Uterus (tissue), 2 donors: ENCODE measurements at regions not wholly inside any gene's neighbourhood (a gene's known extent, or its start where the extent isn't known, plus 50 kb on each side); places are given as distances from the start of the nearest gene placed in this dataset.

Experiments
- POLR2A ChIP-seq, 2 donors: fragments of 450-650 bp; IDR thresholded peaks; one replicate each; pipeline ENCODE4 v1.6.1; 2016; ENCODE audit warnings: antibody characterized with exemption in 2 of 2, mild to moderate bottlenecking in 1 of 2, moderate library complexity in 1 of 2
- TF ChIP-seq, protein P1 (sequence below), 4 experiments: fragments of 200-600 bp in 2 of 4; fragments of 450-650 bp in 2 of 4; sonication (generic) in 2 of 4; IDR thresholded peaks; one replicate each; pipeline ENCODE4 v1.5.1; 2016 to 2019; ENCODE audit warnings: antibody characterized with exemption in 4 of 4, mild to moderate bottlenecking in 2 of 4, moderate library complexity in 1 of 4

DNA sequence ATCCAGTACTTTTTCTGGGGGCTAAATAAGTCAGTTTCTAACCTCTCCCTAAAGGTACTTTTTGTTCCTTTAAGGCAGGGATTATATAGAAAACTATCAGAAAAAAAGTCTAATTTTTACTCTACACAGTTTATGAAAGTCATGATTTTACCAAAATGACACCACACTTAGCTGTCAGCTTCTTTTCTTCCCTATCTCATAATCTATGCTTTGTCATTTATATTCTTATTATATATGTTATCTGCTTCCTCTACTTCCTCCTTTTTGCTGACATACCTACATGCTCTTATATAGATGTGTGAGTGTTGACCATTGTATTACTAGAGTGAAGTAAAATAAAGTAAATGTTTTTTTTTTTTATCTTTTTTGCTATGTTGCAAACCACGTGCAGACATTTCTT is 203.9 kb upstream of the CHRM2 start:
- TF ChIP-seq, protein P1, sequence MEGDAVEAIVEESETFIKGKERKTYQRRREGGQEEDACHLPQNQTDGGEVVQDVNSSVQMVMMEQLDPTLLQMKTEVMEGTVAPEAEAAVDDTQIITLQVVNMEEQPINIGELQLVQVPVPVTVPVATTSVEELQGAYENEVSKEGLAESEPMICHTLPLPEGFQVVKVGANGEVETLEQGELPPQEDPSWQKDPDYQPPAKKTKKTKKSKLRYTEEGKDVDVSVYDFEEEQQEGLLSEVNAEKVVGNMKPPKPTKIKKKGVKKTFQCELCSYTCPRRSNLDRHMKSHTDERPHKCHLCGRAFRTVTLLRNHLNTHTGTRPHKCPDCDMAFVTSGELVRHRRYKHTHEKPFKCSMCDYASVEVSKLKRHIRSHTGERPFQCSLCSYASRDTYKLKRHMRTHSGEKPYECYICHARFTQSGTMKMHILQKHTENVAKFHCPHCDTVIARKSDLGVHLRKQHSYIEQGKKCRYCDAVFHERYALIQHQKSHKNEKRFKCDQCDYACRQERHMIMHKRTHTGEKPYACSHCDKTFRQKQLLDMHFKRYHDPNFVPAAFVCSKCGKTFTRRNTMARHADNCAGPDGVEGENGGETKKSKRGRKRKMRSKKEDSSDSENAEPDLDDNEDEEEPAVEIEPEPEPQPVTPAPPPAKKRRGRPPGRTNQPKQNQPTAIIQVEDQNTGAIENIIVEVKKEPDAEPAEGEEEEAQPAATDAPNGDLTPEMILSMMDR (IDR thresholded peaks at IDR 0.05) = no peak
- TF ChIP-seq POLR2A (IDR thresholded peaks at IDR 0.05) = no peak
